NCI-H1105 (cell line): ENCODE measurements at regions not wholly inside any gene's neighbourhood (a gene's known extent, or its start where the extent isn't known, plus 50 kb on each side); places are given as distances from the start of the nearest gene placed in this dataset.

Experiments
- DNase-seq: peaks from one replicate; lab custom pipeline; 2025; lab: John Stamatoyannopoulos, UW

- DNase-seq = no peak
These were observed 484.8 kb upstream of the GRIA1 start for GRCh38 chr5:153005711-153006110.

GRCh38 chr5:153006681-153007080 is 483.8 kb upstream of the GRIA1 start:
- no peak for DNase-seq

- no peak for DNase-seq
These were observed 476.3 kb upstream of the GRIA1 start for GRCh38 chr5:153014194-153014593.

GRCh38 chr5:153018121-153018520 is 472.3 kb upstream of the GRIA1 start:
- no peak for DNase-seq

DNA sequence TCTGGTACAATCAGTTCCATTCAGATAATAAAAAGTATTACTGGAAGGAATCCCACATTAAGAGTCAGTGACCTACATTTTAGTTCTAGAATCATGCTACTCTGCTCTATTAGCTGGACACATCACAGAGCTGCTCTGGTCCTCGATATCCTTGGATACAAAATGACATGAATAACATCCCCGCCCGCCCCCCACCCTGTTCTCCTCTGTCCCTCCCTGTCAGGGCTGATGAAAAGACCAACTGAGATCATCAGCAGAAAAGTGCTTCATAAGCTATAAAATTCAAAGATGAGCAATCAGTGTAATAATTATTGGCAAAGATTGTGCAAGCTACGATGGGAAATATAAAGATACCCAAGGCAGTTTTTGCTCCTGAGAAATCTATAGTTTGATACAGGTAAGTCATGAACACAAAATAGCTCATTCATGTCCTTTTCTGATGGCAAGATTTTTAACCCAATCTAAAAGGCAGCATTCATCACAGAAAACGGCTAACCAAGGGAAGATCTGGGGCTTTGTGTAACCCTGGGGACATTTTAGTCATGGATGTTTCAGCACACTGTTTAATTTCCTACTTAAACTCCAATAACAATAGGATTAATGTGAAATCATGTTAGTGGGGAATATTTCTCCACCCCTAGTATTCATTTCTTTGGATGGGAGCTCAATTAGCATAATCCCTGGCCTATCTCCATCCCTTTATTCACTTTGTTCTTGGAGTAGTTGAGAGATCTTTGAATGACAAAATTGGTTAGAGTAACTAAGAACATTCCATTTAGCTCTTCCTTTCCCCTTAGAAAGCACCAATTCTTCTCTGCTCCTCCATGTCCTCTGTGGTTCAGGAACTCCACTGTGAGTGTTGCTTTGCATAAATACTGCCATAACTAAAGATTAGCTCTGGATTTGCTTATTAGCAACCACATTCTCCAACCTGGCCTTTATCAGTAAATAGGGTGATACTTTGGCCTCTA is 459.4 kb upstream of the GRIA1 start:
- DNase-seq = no peak

DNA sequence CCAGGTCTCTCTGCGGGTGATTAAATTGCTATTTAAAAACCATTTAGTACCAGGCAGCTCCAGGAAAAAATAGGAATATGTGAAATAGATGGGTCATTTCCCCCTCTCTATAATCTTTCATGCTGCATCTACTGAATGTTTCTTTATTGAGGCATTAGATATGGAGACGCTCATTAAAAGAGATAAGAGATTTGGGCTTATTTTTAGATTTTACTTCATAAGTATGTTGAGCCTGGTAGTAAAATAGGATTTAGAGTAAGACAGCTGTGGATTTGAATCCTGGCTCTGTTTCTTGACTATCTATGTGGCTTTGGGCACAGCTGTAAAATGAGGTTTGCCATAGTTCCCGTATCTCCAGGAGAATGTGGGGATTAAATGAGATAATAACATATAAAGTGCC is 451.0 kb upstream of the GRIA1 start:
- DNase-seq = no peak

GRCh38 chr5:153043886-153044285 is 446.6 kb upstream of the GRIA1 start:
- no peak for DNase-seq

DNA sequence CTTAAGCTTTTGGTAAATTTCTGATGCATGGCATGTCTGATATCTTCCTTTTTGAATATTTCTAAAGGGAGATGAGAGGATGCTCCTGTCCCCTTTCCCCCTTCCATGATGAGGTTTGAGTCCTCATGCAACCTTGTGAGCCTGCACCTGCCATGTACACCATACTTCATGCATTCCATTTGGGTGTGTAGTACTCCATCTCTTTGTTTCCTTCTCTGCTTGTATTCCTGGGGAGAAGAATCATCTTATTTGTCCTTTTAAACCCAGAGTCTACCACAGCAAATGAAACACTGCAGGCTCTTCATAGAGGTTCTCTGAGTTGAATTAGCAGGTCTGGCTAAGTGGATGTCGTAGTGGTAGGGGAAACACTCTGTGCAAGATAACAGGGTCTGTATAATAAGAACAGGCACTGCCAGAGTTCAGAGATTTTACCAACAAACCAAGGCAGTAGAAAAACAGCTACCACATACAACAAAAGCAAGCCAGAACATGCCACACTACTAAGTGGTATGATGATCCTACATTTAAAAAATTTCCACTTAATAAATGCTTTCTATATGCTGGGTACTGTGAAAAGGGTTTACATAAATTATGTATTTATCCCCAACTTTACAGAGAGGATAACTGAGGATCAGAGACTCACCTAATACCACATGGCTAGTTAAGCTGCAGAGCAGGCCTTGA is 439.8 kb upstream of the GRIA1 start:
- no peak for DNase-seq

- no peak for DNase-seq
These were observed 424.2 kb upstream of the GRIA1 start for GRCh38 chr5:153066281-153066680.

- no peak for DNase-seq
These were observed 422.6 kb upstream of the GRIA1 start for GRCh38 chr5:153067869-153068268.

DNA sequence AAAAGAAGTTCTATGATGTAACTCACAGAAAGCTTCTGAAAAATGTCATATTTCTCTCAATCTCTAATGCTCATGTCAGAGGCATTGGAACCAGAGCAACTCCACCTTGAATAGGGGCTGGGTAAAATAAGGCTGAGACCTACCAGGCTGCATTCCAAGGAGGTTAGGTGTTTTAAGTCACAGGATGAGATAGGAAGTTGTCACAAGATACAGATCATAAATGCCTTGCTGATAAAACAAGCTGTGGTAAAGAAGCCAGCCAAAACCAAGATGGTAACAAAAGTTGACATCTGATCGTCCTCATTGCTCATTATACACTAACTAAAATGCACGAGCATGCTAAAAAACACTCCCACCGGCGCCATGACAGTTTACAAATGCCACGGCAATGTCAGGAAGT is 411.1 kb upstream of the GRIA1 start:
- DNase-seq = no peak

GRCh38 chr5:153080940-153081339 is 409.5 kb upstream of the GRIA1 start:
- DNase-seq = no peak

- no peak for DNase-seq
These were observed 409.1 kb upstream of the GRIA1 start for GRCh38 chr5:153081385-153081784.

GRCh38 chr5:153084511-153084910 is 406.0 kb upstream of the GRIA1 start:
- no peak for DNase-seq

- DNase-seq = peak; percentile 4
These were observed 404.0 kb upstream of the GRIA1 start for GRCh38 chr5:153086486-153086885.

- DNase-seq = no peak
These were observed 401.9 kb upstream of the GRIA1 start for GRCh38 chr5:153088538-153088937.

GRCh38 chr5:153094333-153094732 is 396.1 kb upstream of the GRIA1 start:
- no peak for DNase-seq

DNA sequence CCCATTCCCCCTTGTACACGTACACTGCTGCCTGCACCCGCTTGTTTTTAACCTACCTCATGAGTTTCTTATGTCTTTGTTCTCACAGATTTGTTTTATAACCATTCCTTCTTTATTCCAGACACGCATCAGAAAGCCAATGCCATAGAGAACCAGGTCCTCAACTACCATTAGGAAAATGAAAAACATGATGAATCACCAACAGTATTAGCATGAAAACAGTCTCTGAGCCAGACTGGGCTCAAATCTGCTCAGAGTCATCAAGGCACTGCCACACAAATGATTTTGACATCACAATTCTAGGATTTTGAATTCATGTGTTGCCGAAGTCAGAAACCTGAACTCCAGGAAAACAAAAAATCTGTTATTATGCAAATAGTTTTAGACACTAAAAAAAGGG is 394.1 kb upstream of the GRIA1 start:
- no peak for DNase-seq

DNA sequence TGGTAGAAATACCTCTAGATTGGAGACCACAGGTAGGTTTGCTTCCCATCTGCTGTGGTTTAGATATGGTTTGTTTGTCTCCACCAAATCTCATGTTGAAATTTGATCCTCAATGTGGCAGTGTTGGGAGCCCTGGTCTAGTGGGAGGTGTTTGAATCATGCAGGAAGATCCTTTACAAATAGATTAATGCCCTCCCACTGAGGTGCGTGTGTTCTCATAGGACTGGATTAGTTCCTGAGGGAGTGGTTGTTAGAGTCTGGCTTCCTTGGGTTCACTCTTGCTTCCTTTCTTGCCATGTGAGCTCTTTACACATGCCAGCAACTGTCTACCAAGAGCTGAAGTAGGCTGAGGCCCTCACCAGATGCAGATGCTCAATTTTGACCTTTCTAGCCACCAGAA is 391.1 kb upstream of the GRIA1 start:
- DNase-seq = no peak

DNA sequence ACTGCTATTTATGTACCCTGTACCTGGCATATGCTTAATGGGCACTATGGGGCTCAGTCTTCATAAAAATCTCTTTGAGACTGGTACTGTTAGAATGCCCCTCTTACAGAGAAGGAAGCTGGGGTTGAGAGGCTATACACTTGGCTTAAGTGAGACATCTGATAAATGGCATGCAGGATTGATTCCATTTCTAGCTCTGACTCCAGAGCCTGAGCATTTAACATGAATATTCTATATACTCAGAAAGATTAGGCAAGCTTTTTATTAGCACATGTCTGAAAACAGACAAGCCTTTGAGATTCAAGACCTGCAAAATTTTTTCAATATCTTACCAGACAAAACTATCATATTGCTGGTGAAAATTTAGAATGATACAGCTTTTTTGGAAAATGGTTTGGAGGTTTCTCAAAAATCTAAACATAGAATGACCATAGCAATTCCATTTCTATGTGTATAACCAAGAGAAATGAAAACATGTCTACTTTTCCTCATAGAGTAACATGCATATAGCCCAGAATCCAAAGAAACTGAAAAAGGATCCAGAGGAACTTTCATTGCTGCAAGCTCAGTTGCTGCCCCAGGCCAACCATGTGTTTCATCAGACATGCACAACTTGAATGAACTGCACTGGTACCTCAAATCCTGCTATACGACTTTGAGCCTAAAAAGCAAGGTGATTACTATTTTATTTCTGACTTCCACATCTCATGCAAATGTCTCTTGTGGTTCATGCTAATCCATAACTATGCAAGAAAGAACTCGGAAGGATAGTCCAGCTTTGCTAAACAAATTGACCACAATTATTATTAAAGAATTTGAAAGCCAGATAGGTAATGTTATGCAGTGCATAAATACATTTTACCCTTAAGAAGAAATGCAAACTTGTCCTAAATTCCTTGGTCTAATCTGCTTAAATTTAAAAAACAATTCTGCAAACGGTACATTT is 389.0 kb upstream of the GRIA1 start:
- no peak for DNase-seq

DNA sequence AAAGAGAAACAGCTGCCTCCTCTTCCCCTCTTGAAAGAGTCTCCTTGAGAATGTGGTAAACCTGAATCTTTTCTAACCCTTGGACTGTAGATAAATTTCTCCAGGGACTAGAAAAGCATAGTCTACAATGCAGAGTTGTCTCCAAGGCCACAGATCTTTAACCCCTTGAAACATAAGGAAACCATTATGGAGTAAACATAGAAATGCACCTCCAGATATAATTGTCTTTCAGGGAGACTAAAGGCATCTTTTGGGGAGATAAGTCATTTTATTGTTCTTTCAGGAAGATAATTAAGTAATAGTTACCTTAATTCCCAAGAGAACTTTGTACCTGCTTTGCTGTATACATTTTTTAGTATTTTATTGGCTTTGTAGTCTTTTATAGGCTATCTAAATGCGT is 373.6 kb upstream of the GRIA1 start:
- DNase-seq = no peak

DNA sequence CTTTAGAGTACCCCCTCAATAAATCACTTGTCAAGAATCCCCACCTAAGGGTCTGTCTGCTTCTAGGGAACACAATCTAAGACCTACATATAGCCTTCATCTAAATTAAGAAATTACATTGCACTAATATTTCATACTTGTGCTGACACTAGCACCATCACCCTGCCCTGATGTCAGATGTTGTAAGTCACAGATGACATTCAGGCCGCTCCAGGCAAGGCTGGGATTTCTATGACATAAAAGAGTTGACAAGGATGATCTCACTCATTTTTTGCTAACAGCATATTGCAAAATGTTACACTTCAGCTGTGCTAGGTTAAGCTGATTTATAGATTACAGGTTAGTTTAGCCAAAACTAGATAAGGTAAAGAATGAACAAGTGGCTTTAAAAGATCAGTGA is 372.5 kb upstream of the GRIA1 start:
- DNase-seq = no peak
